GM12892 (cell line): ENCODE measurements at regions not wholly inside any gene's neighbourhood (a gene's known extent, or its start where the extent isn't known, plus 50 kb on each side); places are given as distances from the start of the nearest gene placed in this dataset.
A peak's percentile ranks its signal among the peaks of the same experiment; 100 is the strongest.
"Not testable (repeated sequence)": the region's sequence is repeated elsewhere in the genome, so short reads cannot be mapped to it uniquely, and the experiment has no call there.

Experiments
- DNase-seq: peaks from one replicate; pipeline ENCODE4 v3.0.0; 2011; ENCODE audit not compliant: insufficient read length
- FAIRE-seq: peaks from 2 replicates; lab custom pipeline; 2011; peaks lifted over from hg19 to GRCh38; lab: Jason Lieb, UNC
- POLR2A ChIP-seq: IDR thresholded peaks from 2 replicates; pipeline ENCODE4 v1.6.1; 2011; ENCODE audit warnings: low read depth, low read length, control low read depth
- POLR2AphosphoS5 ChIP-seq: IDR thresholded peaks from 2 replicates; pipeline ENCODE4 v1.6.1; 2011; ENCODE audit warnings: low read depth, low read length, control low read depth
- TAF1 ChIP-seq: IDR thresholded peaks from 2 replicates; pipeline ENCODE4 v1.6.1; 2011; ENCODE audit warnings: low read depth, mild to moderate bottlenecking, control low read depth, low read length, borderline replicate concordance

DNA sequence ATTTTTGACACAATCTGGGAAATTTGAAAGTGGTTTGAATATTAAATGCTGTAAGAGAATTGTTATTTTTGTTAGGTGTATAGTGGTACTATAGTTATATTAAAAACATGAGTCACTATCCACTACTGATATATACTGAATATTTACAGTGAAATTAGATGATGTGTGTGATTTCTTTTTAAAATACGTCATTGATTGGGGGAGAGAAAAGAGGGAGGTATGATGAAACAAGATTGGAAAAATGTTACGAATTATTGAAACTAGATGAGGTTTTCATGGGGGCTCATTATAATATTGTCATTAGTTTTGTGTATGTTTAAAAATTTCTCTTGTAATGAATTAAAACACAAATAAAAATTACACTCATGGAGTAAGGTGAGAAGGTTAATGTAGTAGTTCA, 571.4 kb downstream of the HTR7 start:
- DNase-seq, result no peak
- FAIRE-seq, result no peak
- TF ChIP-seq TAF1 (no peak), POLR2A (no peak), POLR2AphosphoS5 (no peak)

DNA sequence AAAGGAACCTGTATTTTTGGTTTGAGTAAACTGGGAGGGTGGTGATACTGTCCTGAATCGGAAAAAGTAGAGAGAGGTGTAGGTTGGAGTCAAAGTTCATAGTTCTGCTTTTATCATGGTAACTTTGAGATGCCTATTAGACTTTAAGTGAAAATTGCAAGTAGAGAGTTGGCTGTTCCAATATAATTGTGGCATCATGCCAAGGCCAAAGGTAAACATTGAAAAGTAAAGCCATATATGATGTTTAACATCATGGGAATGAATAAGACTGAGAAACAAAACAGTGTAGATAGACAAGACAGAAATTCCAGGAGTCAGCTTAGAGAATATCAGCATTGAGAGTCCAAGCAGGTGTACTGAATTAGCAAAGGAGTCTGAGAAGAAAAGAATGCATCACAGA, 570.9 kb downstream of the HTR7 start:
- no peak for FAIRE-seq

DNA sequence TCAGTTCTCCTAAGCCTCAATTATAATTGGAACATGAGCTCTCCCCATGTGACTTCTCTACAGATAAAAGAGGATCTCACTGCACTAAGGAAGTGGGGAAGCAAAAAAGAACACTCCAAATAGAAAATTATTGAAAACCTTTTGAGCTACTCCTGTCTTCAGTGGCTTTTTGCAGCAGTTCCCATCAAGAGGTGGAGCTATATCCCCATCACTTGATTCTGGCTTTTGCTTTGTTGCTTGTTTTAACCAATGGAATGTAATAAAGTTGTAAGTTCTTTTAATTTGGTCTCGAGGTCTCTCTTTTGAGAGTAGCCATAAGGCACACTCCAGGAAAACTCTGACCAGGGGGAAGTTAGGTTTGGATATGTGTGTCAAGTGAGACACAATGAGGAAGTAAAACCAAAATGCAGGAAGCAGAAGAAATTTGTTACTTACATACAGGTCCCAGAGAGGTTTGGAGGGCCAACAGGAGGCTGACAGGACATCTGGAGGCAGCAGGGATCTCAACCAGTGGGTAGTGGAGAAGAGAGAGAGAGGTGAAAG, 569.4 kb downstream of the HTR7 start:
- TF ChIP-seq TAF1, result no peak
- no peak for TF ChIP-seq POLR2AphosphoS5
- no peak for TF ChIP-seq POLR2A
- FAIRE-seq (no peak), DNase-seq (no peak)

More for the DNA sequence above, 570.9 kb downstream of the HTR7 start:
- TF ChIP-seq POLR2AphosphoS5, result no peak
- no peak for TF ChIP-seq TAF1
- TF ChIP-seq POLR2A, result no peak
- DNase-seq, result no peak

DNA sequence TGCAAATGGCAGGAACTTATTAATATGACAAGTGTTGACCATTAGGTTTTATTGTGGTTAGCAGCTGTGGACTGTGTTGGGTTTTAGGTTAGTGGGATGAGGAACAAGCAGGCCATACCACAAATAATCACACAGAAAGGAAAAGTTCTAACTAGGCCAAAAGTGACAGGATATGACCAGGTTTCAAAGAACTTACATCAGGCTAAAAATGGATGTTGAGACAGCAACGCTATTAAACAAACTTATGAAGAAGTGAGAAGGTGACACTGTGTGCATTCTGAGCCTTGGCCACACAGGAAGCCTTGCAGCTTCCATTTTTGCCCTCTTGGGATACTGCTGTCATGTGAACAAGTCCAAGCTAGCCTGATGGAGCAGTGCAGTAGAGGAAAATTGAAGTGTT, 568.8 kb downstream of the HTR7 start:
- DNase-seq (no peak), FAIRE-seq (no peak)
- no peak for TF ChIP-seq POLR2AphosphoS5
- TF ChIP-seq TAF1, result no peak
- TF ChIP-seq POLR2A, result no peak

DNA sequence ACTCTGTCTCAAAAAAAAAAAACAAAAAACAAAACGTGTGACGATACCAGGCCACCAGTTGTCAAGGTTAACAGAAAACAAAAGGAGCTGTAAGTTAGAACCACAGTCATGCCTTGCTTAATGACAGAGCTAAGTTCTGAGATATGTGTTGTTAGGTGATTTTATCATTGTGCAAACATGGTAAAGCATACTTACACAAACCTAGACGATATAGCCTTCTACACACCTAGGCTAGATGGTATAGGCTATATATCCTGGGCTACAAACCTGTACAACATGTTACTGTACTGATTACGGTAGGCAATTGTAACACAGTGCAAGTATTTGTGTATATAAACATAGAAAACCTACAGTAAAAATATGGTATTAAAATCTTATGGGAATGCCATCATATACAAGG, 564.2 kb downstream of the HTR7 start:
- no peak for DNase-seq
- peak; percentile 24 for FAIRE-seq
- TF ChIP-seq TAF1 (no peak), POLR2AphosphoS5 (no peak), POLR2A (no peak)

DNA sequence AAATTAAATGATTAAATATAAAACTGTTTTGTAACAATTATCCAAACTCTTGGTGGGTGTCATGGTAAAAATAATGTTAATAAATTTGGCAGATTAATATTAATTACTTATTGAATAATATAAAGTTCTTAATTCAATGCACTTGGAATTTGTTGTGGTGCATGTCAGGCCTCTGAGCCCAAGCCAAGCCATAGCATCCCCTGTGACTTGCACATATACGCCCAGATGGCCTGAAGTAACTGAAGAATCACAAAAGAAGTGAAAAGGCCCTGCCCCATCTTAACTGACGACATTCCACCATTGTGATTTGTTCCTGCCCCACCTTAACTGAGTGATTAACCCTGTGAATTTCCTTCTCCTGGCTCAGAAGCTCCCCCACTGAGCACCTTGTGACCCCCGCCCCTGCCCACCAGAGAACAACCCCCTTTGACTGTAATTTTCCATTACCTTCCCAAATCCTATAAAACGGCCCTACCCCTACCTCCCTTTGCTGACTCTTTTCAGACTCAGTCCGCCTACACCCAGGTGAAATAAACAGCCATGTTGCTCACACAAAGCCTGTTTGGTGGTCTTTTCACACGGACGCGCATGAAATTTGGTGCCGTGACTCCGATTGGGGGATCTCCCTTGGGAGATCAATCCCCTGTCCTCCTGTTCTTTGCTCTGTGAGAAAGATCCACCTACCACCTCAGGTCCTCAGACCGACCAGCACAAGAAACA, 562.9 kb downstream of the HTR7 start:
- DNase-seq, FAIRE-seq: not testable (repeated sequence)

DNA sequence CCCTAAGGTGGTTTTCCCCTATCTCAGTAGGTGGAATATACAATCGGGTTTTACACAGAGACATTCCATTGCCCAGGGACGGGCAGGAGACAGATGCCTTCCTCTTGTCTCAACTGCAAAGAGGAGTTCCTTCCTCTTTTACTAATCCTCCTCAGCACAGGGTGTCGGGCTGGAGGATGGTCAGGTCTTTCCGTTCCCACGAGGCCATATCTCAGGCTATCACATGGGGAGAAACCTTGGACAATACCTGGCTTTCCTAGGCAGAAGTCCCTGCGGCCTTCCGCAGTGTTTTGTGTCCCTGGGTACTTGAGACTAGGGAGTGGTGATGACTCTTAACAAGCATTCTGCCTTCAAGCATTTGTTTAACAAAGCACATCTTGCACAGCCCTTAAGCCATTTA, 555.8 kb downstream of the HTR7 start:
- FAIRE-seq, DNase-seq: not testable (repeated sequence)

DNA sequence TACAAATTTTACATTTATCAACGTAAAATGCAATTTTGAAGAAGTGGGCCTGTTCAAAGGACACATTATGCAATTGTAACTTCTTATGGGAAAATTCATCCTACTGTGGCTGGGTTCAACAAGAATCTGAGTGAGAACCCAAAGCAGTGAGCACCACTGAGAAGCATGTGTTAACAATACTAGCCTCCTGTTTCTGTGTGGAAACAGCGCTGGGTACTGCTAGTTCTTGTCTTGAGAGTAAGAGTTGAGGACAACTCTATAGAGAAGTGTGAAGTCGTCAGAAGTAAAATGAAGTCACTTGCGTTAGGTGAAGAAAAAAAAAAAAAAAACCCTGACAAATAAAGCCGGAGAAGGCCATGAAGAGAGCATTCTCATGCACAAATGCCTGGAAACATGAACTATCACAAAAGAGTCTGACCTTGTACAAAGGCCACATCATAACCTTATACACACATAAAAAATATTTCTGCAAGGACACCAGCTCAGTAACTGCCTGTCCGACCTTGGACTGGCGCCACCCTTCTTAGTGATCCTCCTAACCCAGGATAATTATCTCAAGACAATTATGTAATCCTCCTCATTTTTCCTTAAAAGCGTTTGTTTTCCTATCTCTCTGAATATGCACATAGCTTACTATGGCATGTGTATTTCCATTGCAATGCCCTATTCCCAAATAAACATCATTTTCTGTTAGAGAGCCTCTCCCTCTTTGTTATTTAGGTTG, 554.9 kb downstream of the HTR7 start:
- DNase-seq (no peak), FAIRE-seq (no peak)
- TF ChIP-seq POLR2A, result no peak
- TF ChIP-seq TAF1, result no peak
- no peak for TF ChIP-seq POLR2AphosphoS5

DNA sequence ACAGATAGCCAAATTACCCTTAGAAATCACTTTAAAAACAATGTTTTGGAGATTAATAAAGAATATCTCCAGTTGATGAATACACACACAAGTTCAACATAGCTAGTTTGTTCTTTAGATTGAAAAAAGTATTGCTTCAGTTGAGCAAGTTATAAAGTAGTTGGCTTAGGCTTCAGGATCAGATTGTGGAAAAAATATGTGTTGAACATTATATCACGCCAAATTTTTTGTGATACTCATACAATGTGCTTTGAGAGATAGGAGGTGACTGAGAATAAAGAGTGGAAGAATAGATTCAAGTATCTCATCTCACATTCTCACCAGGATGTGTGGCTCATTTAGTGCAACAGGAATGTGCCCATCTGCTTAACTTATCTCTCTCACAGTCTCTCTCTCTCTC, 553.3 kb downstream of the HTR7 start:
- FAIRE-seq (no peak), DNase-seq (no peak)
- no peak for TF ChIP-seq TAF1
- no peak for TF ChIP-seq POLR2A
- no peak for TF ChIP-seq POLR2AphosphoS5

DNA sequence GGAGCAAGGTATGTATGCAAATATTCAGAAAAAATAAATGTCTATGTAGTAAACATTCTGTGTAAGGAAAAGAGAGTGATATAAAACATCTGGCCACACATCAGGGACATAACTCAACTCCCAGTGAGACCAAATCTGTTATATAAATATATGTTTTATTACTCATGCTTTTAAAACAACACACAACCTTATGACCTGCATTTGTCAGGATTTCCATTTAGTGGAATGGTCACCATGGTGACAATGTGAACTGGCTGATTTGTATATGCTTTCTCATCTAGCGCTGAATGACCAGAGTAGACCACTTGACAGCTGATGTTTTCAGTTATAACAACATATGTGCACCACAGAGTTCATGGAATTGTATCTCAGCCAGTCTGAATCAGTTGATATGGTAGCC, 551.7 kb downstream of the HTR7 start:
- FAIRE-seq (no peak), DNase-seq (no peak)
- TF ChIP-seq POLR2AphosphoS5 (no peak), POLR2A (no peak), TAF1 (no peak)

DNA sequence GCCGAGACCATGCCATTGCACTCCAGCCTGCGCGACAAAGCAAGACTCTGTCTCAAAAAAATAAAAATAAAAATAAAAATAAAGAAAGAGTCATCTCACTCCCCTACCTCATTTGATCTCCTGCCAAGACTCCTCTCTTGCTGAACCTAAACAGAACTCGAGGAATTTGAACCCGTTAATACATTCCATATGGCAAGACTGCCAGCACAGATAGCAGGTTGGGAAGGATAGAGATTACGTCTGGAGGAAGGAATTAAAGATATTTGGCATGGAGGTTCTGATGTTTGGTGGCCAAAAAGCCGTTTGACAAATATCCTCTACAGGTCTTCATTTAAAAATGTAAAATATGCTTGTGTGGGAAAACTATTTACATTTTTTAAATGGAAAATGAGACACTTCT, 549.6 kb downstream of the HTR7 start:
- FAIRE-seq (no peak), DNase-seq (no peak)
- TF ChIP-seq POLR2A (no peak), TAF1 (no peak), POLR2AphosphoS5 (no peak)

DNA sequence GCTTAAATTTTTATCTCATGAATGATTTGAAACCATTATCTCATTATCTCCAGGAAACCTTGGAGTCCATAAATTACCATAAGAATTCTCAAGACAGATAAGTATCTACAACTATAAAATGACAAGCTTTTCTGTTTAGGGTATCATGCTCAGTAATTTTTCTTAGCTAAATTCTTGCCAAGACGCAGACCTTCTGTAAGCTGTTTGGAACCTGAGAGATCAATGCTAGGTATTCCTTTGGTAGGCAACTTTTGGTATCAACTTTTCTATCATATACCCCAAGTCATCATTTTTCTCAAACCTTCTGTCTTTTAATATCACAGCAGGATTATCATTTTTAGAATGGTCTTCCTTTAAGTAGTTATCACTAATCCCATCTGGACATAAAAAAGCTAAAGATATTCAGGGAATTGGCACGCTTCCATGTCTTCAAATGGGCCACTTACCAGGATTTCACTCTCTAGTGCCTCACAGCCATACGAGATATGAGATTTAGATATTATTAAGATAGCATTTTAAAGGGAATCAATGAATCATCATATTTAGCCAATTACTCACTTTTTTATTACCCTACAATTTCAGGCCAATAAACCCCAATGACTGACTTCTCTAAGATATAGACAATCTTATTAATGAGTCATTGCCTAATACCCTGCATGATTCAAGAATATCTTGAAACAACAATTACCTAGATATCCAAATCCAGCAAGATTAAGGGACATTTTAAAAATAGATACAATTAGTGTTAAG, 544.1 kb downstream of the HTR7 start:
- DNase-seq, result no peak
- no peak for FAIRE-seq
- TF ChIP-seq POLR2A, result no peak
- no peak for TF ChIP-seq POLR2AphosphoS5
- TF ChIP-seq TAF1, result no peak

DNA sequence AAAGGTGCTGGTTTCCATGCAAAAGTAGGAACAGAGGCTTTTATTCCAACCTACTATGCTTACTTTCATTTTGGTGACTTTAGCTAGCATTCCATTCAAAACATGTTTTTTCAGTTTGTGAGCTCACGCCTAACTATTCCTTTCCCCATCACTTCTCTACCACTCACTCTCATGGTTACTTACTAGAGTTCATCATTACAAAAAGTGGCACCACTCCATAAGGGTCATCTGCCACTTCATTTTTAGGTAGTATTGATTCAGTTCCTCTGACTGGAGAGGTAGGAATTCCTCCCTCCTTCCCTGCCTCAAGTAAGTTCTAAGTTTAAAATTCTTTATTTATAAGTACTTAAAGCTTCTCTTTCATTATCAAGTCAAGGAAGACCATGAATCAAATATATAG, 543.1 kb downstream of the HTR7 start:
- FAIRE-seq (no peak), DNase-seq (no peak)
- TF ChIP-seq POLR2AphosphoS5, result no peak
- no peak for TF ChIP-seq POLR2A
- no peak for TF ChIP-seq TAF1
